D721Med (cell line): ENCODE measurements at regions not wholly inside any gene's neighbourhood (a gene's known extent, or its start where the extent isn't known, plus 50 kb on each side); places are given as distances from the start of the nearest gene placed in this dataset.
"Not testable (repeated sequence)": the region's sequence is repeated elsewhere in the genome, so short reads cannot be mapped to it uniquely, and the experiment has no call there.

Experiments used
- DNase-seq: peaks from one replicate; pipeline ENCODE4 v3.0.0; 2011; ENCODE audit warnings: low spot score; ENCODE audit not compliant: insufficient read length
- FAIRE-seq: peaks from 2 replicates; lab custom pipeline; 2011; peaks lifted over from hg19 to GRCh38; lab: Jason Lieb, UNC
- TF ChIP-seq, protein P1 (sequence below): IDR thresholded peaks from 2 replicates; pipeline ENCODE4 v1.5.1; 2012; ENCODE audit warnings: mild to moderate bottlenecking, control low read depth; ENCODE audit not compliant: insufficient read depth; ENCODE audit errors: missing control alignments

DNA sequence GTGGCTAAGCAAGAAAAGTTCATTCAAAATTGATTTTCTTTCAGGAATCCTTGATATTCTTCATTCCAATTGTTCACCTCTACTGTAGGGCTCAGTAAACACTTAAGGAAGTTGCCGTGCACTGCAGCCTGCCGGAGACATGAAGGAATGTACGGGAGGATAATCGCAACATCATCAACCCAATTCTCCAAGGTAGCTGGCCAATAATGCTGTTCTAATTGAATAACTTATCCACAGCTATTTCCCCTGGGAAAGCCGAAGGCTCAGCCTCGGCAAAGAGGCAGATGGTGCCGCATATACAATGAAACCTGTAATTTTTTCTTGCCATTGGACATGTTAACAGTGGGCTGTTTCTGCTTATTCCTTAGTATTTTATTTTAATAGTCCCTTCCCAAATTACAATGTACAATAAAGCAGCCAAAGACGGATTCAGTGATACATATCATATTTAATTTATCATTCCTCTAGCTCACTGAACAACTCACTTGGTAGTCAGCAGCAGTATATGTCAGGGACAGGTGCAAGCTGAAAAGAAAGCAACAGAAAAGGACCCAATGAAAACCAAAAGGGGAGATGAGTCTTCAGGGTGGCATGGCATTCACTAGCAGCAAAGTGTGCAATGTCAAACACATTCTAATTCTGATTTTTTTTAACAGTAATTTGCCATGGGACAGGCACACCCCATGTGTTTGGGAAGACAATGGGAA, 420.5 kb upstream of the KLF12 start:
- no peak for DNase-seq
- TF ChIP-seq, protein P1, sequence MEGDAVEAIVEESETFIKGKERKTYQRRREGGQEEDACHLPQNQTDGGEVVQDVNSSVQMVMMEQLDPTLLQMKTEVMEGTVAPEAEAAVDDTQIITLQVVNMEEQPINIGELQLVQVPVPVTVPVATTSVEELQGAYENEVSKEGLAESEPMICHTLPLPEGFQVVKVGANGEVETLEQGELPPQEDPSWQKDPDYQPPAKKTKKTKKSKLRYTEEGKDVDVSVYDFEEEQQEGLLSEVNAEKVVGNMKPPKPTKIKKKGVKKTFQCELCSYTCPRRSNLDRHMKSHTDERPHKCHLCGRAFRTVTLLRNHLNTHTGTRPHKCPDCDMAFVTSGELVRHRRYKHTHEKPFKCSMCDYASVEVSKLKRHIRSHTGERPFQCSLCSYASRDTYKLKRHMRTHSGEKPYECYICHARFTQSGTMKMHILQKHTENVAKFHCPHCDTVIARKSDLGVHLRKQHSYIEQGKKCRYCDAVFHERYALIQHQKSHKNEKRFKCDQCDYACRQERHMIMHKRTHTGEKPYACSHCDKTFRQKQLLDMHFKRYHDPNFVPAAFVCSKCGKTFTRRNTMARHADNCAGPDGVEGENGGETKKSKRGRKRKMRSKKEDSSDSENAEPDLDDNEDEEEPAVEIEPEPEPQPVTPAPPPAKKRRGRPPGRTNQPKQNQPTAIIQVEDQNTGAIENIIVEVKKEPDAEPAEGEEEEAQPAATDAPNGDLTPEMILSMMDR = peak; percentile 37
- FAIRE-seq = peak; percentile 64

DNA sequence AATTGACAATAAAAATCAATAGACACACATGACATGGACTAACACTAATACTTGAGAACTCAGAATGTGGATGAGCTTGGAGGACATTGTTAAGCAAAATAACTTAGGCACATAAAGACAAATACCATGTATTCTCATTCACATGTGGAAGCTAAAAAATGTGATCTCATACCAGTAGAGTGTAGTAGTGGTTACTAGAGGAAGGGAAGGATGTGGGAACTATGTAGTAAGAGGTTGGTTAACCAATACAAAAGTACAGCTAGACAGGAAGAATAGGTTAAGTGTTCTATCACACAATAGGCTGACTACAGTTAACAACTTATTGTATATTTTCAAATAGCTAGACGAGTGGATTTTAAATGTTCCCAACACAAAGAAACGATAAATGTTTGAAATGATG, 415.8 kb upstream of the KLF12 start:
- TF ChIP-seq, protein P1 = no peak
- DNase-seq = no peak
- no peak for FAIRE-seq

DNA sequence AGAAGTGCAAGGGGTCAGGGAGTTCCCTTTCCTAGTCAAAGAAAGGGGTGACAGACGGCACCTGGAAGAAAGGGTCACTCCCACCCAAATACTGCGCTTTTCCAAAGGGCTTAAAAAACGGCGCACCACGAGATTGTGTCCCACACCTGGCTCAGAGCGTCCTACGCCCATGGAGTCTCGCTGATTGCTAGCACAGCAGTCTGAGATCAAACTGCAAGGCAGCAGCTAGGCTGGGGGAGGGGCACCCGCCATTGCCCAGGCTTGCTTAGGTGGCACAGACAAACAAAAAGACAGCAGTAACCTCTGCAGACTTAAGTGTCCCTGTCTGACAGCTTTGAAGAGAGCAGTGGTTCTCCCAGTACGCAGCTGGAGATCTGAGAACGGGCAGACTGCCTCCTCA, 402.4 kb upstream of the KLF12 start:
- DNase-seq, FAIRE-seq: not testable (repeated sequence)

DNA sequence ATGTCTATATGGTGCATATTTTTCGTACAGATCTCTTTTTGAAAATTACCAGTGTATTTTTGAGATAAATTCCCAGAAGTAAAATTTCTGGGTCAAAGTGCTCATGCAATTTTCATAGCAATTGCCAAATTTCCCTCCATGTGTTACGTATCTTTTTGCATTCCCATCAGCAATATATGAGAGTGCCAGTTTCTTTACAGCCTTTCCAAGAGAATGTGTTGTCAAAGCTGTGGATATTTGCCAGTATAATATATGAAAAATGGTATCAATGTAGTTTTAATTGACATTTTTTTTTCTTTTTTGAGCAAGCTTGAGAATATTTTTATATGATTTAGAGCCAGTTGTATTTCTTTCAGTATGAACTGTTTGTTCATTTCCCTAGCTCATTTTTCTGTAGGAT, 399.0 kb upstream of the KLF12 start:
- TF ChIP-seq, protein P1 = no peak
- FAIRE-seq (no peak), DNase-seq (no peak)

DNA sequence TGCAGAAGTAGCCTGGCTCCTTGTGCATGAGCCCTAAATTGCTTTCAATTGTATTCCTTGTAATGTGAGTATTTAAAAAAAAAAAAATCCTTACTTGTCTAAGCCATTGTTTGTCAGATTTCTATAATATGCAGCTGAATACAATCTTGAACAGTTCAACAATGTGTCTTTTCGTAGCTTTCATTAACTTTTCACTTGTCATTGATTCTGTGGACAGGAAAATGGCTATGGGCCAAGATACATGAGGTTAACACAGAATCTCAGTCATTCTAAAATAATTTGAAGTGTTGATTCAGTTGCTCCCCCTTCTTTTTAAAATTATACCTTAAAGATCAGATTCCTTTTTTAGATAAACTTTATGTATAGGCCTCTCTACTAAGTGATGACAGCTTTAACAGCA, 395.8 kb upstream of the KLF12 start:
- FAIRE-seq (no peak), DNase-seq (no peak)
- TF ChIP-seq, protein P1 = no peak

DNA sequence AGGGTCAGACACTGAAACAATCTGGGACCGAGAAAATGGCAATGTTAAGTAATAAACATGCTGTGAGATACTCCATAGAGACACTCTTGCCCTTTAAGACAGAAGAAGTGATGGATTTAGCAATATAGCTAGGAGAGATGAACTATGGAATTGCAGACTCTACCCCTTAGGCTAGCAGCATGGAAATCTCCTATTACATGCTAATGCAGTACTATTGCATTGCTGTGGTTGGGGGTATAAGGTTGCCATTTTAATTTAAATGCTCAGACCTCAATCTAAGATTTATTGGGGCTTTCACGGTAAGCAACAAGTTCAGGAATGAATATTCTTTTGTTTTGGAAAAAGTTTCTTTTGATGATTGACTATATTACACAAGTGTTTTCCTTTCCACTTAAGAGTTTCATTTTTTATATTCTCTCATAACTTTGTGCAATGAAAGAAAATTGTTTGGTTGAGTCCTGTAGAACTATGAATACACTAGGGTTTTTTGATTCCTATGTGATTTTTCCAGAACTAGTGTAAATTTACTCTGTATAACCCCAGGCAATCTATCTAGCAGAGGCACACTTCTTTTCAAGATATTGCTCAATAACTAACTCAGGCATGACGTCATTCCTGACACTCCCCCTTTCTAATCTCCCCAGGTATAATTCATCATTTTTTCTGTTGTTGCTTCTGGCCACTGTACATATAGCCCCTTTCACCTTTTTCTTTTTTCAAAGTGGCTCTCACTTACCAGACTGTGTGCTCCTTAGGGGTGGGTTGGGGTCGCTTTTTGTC, 394.7 kb upstream of the KLF12 start:
- no peak for DNase-seq

DNA sequence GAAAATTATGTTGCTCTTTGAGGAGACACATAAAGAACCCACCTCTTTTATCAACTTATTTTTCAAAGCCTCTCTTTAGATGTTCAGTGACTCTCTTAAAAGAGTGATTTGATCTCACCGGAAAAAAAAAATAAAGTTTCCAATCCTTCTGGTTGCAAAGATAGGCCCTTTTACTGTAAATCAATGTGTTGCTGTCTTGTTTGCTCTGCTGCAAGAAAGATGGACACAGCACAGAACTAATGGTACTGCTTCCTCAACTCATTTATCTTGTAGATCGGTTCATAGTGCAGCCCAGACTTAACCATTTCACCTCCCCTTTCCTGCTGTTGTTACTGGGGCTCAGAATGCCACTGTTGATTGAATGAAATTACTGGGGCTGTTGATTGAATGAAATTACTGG, 388.9 kb upstream of the KLF12 start:
- TF ChIP-seq, protein P1 = no peak
- no peak for DNase-seq
- FAIRE-seq = no peak

More for the DNA sequence above, 394.7 kb upstream of the KLF12 start:
- FAIRE-seq = no peak
- TF ChIP-seq, protein P1 = no peak
